Suprapubic skin (tissue), 4 donors: ENCODE measurements at regions not wholly inside any gene's neighbourhood (a gene's known extent, or its start where the extent isn't known, plus 50 kb on each side); places are given as distances from the start of the nearest gene placed in this dataset.

Source experiments
- DNase-seq, 2 donors: peaks; one replicate each; pipeline ENCODE4 v3.0.0-alpha.2; 2019; ENCODE audit warnings: low spot score in 2 of 2
- H3K27ac ChIP-seq: fragments of 200-600 bp; sonication (generic); one replicate; pipeline ENCODE4 v1.5.1; 2019
- H3K27me3 ChIP-seq: fragments of 200-600 bp; sonication (generic); one replicate; pipeline ENCODE4 v1.5.1; 2019
- H3K36me3 ChIP-seq: fragments of 200-600 bp; sonication (generic); one replicate; pipeline ENCODE4 v1.5.1; 2019
- H3K4me1 ChIP-seq: fragments of 200-600 bp; sonication (generic); one replicate; pipeline ENCODE4 v1.5.1; 2019
- H3K4me3 ChIP-seq: fragments of 200-600 bp; sonication (generic); one replicate; pipeline ENCODE4 v1.5.1; 2019; ENCODE audit warnings: mild to moderate bottlenecking
- H3K9me3 ChIP-seq: fragments of 200-600 bp; sonication (generic); one replicate; pipeline ENCODE4 v1.5.1; 2019
- EP300 ChIP-seq: sonication (generic); formaldehyde crosslinking; IDR thresholded peaks from one replicate; pipeline ENCODE4 v1.6.1; 2017; ENCODE audit warnings: antibody characterized with exemption
- POLR2A ChIP-seq, 2 donors: fragments of 450-650 bp; IDR thresholded peaks; one replicate each; pipeline ENCODE4 v1.6.1; 2017; ENCODE audit warnings: antibody characterized with exemption in 2 of 2, mild to moderate bottlenecking in 2 of 2, moderate library complexity in 2 of 2
- POLR2AphosphoS5 ChIP-seq, 3 donors: sonication (generic); formaldehyde crosslinking; IDR thresholded peaks; one replicate each; pipeline ENCODE4 v1.6.1; 2017; ENCODE audit warnings: antibody characterized with exemption in 3 of 3
- WGBS: methylation state at CpG from one replicate; pipeline ENCODE4 v1.1.5; 2018; 5-methylcytosine and 5-hydroxymethylcytosine counted together
- TF ChIP-seq, protein P1 (sequence below), 2 donors: fragments of 200-600 bp in 1 of 2; fragments of 450-650 bp in 1 of 2; sonication (generic) in 1 of 2; IDR thresholded peaks; one replicate each; pipeline ENCODE4 v1.5.1; 2016 to 2019; ENCODE audit warnings: antibody characterized with exemption in 2 of 2, mild to moderate bottlenecking in 1 of 2, moderate library complexity in 1 of 2

DNA sequence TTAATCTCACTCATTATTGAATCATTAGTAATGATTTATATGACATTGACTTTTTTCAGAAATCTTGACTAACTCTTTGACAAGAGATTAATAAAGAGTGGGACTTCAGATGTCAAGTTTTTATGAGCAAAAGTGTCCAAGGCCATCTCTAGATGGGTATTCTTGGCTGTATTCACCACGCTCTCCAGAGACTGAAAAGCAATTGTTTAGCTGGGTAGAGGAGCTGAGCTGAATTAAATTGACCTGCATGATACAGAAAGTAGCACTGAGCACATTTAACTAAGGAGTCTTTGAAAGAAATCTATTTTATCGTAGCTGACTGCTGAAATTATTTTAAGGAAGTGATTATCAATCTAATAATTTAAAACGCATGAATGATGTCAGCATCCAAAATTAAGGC lies 89.4 kb downstream of the LINC00237 start:
- H3K4me3 ChIP-seq: no peak overlapping the region
- TF ChIP-seq POLR2A (IDR thresholded peaks at IDR 0.05) (no peak), POLR2AphosphoS5 (IDR thresholded peaks at IDR 0.05) (no peak), EP300 (no peak)
- TF ChIP-seq, protein P1, sequence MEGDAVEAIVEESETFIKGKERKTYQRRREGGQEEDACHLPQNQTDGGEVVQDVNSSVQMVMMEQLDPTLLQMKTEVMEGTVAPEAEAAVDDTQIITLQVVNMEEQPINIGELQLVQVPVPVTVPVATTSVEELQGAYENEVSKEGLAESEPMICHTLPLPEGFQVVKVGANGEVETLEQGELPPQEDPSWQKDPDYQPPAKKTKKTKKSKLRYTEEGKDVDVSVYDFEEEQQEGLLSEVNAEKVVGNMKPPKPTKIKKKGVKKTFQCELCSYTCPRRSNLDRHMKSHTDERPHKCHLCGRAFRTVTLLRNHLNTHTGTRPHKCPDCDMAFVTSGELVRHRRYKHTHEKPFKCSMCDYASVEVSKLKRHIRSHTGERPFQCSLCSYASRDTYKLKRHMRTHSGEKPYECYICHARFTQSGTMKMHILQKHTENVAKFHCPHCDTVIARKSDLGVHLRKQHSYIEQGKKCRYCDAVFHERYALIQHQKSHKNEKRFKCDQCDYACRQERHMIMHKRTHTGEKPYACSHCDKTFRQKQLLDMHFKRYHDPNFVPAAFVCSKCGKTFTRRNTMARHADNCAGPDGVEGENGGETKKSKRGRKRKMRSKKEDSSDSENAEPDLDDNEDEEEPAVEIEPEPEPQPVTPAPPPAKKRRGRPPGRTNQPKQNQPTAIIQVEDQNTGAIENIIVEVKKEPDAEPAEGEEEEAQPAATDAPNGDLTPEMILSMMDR (IDR thresholded peaks at IDR 0.05): no peak
- H3K27me3 ChIP-seq: peaks cover 46% of the 10 kb centered on the region
- WGBS: 69% methylated on average over 3 of the region's 3 CpGs
- peaks cover 7% of the 10 kb centered on the region for H3K4me1 ChIP-seq
- no peak overlapping the region for H3K27ac ChIP-seq
- H3K9me3 ChIP-seq: no peaks in the 10 kb centered on the region
- no peak for DNase-seq
- no peaks in the 10 kb centered on the region for H3K36me3 ChIP-seq

DNA sequence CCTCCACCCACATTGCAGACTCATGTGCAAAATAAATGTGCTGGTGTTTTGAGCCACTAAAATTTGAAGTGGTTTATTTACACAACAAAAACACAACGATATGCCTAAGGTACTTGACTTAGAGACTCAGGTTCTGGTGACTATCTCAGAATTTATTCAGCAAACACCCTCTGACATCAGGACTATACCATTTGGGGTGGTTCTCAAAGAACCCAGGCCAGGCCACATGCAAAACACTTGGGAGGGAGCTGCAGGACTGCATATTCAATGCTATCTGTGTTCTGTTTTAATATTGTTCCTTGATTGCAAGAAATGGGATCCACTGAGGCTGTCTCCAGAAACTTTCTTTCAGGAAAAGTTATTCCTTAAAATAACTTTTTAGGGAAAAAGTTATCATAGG lies 91.6 kb downstream of the LINC00237 start:
- Histone ChIP-seq H3K27me3 (peaks cover 30% of the 10 kb centered on the region), H3K4me3 (no peak overlapping the region), H3K9me3 (no peaks in the 10 kb centered on the region), H3K36me3 (no peaks in the 10 kb centered on the region), H3K27ac (no peak overlapping the region), H3K4me1 (no peaks in the 10 kb centered on the region)
- DNase-seq: no peak
- 50% methylated on average over 1 of the region's 1 CpG for WGBS
- TF ChIP-seq POLR2A (IDR thresholded peaks at IDR 0.05) (no peak), EP300 (no peak)
- TF ChIP-seq, protein P1 (IDR thresholded peaks at IDR 0.05): no peak

- DNase-seq: no peak
- H3K9me3 ChIP-seq: no peaks in the 10 kb centered on the region
- no peak overlapping the region for H3K4me3 ChIP-seq
- no peak for TF ChIP-seq EP300
- TF ChIP-seq POLR2AphosphoS5 (IDR thresholded peaks at IDR 0.05): no peak
- no peak overlapping the region for H3K27ac ChIP-seq
- peaks cover 9% of the 10 kb centered on the region for H3K27me3 ChIP-seq
- no peaks in the 10 kb centered on the region for H3K4me1 ChIP-seq
- H3K36me3 ChIP-seq: no peaks in the 10 kb centered on the region
- WGBS: 82% methylated on average over 7 of the region's 7 CpGs
Measured at GRCh38 chr20:21008951-21009350, 97.2 kb downstream of the LINC00237 start.

GRCh38 chr20:21006611-21007010 lies 99.5 kb downstream of the LINC00237 start:
- TF ChIP-seq, protein P1 (IDR thresholded peaks at IDR 0.05): no peak
- no peak for TF ChIP-seq POLR2A (IDR thresholded peaks at IDR 0.05)
- TF ChIP-seq POLR2AphosphoS5 (IDR thresholded peaks at IDR 0.05): no peak
- no peak for TF ChIP-seq EP300

DNA sequence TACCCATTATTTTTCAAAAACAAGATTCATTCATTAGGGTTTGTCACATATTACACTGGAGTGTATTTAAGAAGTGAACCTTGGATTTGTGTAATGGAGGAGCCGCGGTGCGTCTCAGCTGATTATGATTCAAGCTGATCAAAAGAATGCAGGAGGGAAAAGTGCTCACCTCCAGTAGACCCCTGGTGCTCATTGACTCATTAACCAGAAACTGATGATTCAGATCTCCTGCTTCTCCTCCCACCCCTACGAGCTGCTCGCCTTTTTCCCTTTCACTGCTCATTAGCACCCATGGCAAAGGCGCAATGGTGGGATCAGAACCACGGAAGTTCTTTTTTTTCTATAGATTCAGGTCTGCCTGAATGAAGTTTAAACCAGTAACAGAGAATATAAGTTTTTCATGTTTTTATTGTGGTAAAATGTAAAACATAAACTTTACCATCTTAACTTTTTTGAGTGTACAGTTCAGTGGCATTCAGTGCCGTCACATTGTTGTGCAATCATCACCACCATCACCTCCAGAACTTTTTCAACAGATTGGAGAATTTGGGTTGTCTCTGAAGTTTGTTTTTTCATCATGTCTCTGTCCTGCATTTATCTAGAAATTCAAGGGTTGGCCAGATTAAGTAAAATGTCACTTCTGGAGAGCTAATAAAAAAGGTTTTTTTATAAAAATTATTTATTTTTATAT lies 101.6 kb downstream of the LINC00237 start:
- Histone ChIP-seq H3K4me3 (no peak overlapping the region), H3K4me1 (no peaks in the 10 kb centered on the region), H3K27ac (no peak overlapping the region), H3K27me3 (peaks cover 9% of the 10 kb centered on the region), H3K36me3 (no peaks in the 10 kb centered on the region), H3K9me3 (no peaks in the 10 kb centered on the region)
- 87% methylated on average over 8 of the region's 8 CpGs for WGBS
- TF ChIP-seq EP300 (no peak), POLR2A (IDR thresholded peaks at IDR 0.05) (no peak), POLR2AphosphoS5 (IDR thresholded peaks at IDR 0.05) (no peak)
- TF ChIP-seq, protein P1 (IDR thresholded peaks at IDR 0.05): no peak
- no peak for DNase-seq

More at GRCh38 chr20:21006611-21007010, 99.5 kb downstream of the LINC00237 start:
- Histone ChIP-seq H3K27me3 (peaks cover 5% of the 10 kb centered on the region), H3K36me3 (no peaks in the 10 kb centered on the region), H3K9me3 (no peaks in the 10 kb centered on the region), H3K4me1 (no peaks in the 10 kb centered on the region), H3K27ac (no peak overlapping the region), H3K4me3 (no peak overlapping the region)
- no peak for DNase-seq

DNA sequence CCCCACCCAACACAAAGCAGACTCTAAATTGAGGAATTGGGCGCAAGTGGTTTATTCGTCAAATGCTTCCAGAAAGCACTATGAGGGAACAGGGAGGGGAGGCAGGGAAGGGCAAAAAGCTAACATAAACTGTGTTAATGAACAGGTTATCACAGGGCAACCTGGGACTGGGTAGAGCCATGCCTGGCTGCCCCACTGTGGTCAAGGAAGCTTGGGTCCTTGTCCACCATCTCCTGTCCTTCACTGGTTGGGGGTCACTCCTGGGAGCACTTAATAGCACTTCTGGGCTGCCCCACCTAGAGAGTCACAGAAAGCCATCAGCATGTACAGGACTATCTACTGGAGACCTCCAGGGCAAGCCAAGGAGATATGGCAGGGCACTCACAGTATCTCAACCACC lies 102.3 kb downstream of the LINC00237 start:
- H3K27ac ChIP-seq: no peak overlapping the region
- no peaks in the 10 kb centered on the region for H3K36me3 ChIP-seq
- no peaks in the 10 kb centered on the region for H3K4me1 ChIP-seq
- 97% methylated on average over 2 of the region's 2 CpGs for WGBS
- TF ChIP-seq, protein P1 (IDR thresholded peaks at IDR 0.05): no peak
- TF ChIP-seq POLR2AphosphoS5 (IDR thresholded peaks at IDR 0.05): no peak
- TF ChIP-seq POLR2A (IDR thresholded peaks at IDR 0.05): no peak
- no peak for TF ChIP-seq EP300
- H3K4me3 ChIP-seq: no peak overlapping the region
- H3K27me3 ChIP-seq: peaks cover 9% of the 10 kb centered on the region
- DNase-seq: no peak
- H3K9me3 ChIP-seq: no peaks in the 10 kb centered on the region
